K562 (cell line): ENCODE measurements at regions not wholly inside any gene's neighbourhood (a gene's known extent, or its start where the extent isn't known, plus 50 kb on each side); places are given as distances from the start of the nearest gene placed in this dataset.

Experiments used
- ATAC-seq: fragments of 200-7000 bp; cut with Tn5 transposase; 3 replicates; pipeline ENCODE4 v1.9.1; 2020; ENCODE audit warnings: moderate library complexity
- BruUV-seq: library from RNA; stranded (reverse); fragments of 400-500 nt; replicated peaks from 2 replicates; lab custom pipeline; 2021; lab: Mats Ljungman, UMichigan
- CTCF ChIA-PET: fragments of 300-600 bp; formaldehyde crosslinking; extraction: SDS; loops from one replicate; lab custom pipeline; 2021; ENCODE audit warnings: low intra/inter-chr PET ratio; lab: Yijun Ruan, JAX
- POLR2A ChIA-PET: fragments of 300-600, 350-650 bp; sonication (Branson Sonifier 250); formaldehyde crosslinking; extraction: SDS; loops from one replicate; lab custom pipeline; 2021; ENCODE audit warnings: antibody characterized with exemption, inconsistent platforms; lab: Yijun Ruan, JAX
- DNase-seq, 4 experiments: peaks; one replicate each; pipeline versions ENCODE4 v3.0.0 to v3.0.0-alpha.2; 2011 to 2018; ENCODE audit warnings: low spot score in 3 of 4, mixed read lengths in 3 of 4; ENCODE audit errors: extremely low read depth in 1 of 4
- FAIRE-seq: peaks from 2 replicates; lab custom pipeline; 2011; peaks lifted over from hg19 to GRCh38; lab: Jason Lieb, UNC
- H2AFZ ChIP-seq: 2 replicates; pipeline ENCODE4 v1.6.0; 2011; ENCODE audit warnings: low read depth, low read length, control low read depth, inconsistent platforms
- H3K27ac ChIP-seq: fragments of 200-600 bp; 3 replicates; pipeline ENCODE4 v1.8.0; 2011; ENCODE audit warnings: low read depth, mild to moderate bottlenecking, control low read depth, inconsistent platforms, low read length, moderate library complexity, mixed read lengths; ENCODE audit errors: extremely low read depth
- H3K27me3 ChIP-seq, 2 experiments: fragments of 300-600 bp in 1 of 2; 2 replicates in 1 of 2; 3 replicates in 1 of 2; pipeline versions ENCODE4 v1.6.0 to v1.8.0; 2011; ENCODE audit warnings: inconsistent platforms in 2 of 2, low read length in 2 of 2, mild to moderate bottlenecking in 1 of 2, mixed read lengths in 1 of 2, moderate library complexity in 1 of 2; ENCODE audit not compliant: control insufficient read depth in 2 of 2, insufficient read depth in 2 of 2
- H3K36me3 ChIP-seq: fragments of 300-600 bp; 3 replicates; pipeline ENCODE4 v1.8.0; 2011; ENCODE audit warnings: mild to moderate bottlenecking, low read length, inconsistent platforms; ENCODE audit not compliant: control insufficient read depth, insufficient read depth
- H3K4me1 ChIP-seq, 2 experiments: fragments of 200-600 bp in 1 of 2; replicated peaks in 1 of 2; 2 replicates in 1 of 2; 3 replicates in 1 of 2; pipeline versions ENCODE4 v1.5.1 to v1.8.0; 2011; ENCODE audit warnings: inconsistent platforms in 2 of 2, low read length in 2 of 2, mild to moderate bottlenecking in 1 of 2, mixed read lengths in 1 of 2, moderate library complexity in 1 of 2; ENCODE audit not compliant: control insufficient read depth in 2 of 2, insufficient read depth in 2 of 2
- H3K4me2 ChIP-seq: 2 replicates; pipeline ENCODE4 v1.6.1; 2011; ENCODE audit warnings: low read length, control low read depth, inconsistent platforms, mixed read lengths; ENCODE audit not compliant: insufficient read depth
- H3K4me3 ChIP-seq: fragments of 200-600 bp; sonication (generic), shearing (Covaris generic); 2 replicates; pipeline ENCODE4 v1.5.1; 2016; ENCODE audit warnings: control low read depth, inconsistent platforms
- H3K79me2 ChIP-seq: fragments of 200-600 bp; 3 replicates; pipeline ENCODE4 v1.8.0; 2011; ENCODE audit warnings: low read length, inconsistent platforms; ENCODE audit not compliant: control insufficient read depth, insufficient read depth
- H3K9ac ChIP-seq, 2 experiments: 2 replicates each; pipeline versions ENCODE4 v1.6.0 to v1.6.1; 2011; ENCODE audit warnings: low read depth in 2 of 2, low read length in 2 of 2, control low read depth in 1 of 2, inconsistent platforms in 1 of 2, mild to moderate bottlenecking in 1 of 2, mixed read lengths in 1 of 2; ENCODE audit not compliant: insufficient read depth in 1 of 2
- H3K9me1 ChIP-seq: one replicate; pipeline ENCODE4 v1.6.0; 2011; ENCODE audit warnings: inconsistent platforms, mild to moderate bottlenecking, low read length, moderate library complexity; ENCODE audit not compliant: control insufficient read depth, insufficient read depth
- H3K9me3 ChIP-seq: replicated peaks from 2 replicates; pipeline ENCODE4 v1.5.1; 2011; ENCODE audit warnings: low read depth, low read length, inconsistent platforms; ENCODE audit not compliant: control insufficient read depth, insufficient read depth
- H4K20me1 ChIP-seq: replicated peaks from 2 replicates; pipeline ENCODE4 v1.6.1; 2011; ENCODE audit warnings: low read length, inconsistent platforms, mixed read lengths; ENCODE audit not compliant: control insufficient read depth, insufficient read depth
- GTF2A2 ChIP-seq: IDR thresholded peaks from 2 replicates; pipeline ENCODE4 v1.6.1; 2016; ENCODE audit warnings: mild to moderate bottlenecking, missing genetic modification characterization, missing compliant biosample characterization
- HNRNPK ChIP-seq: fragments of 200-400 bp; formaldehyde crosslinking; IDR thresholded peaks from one replicate; pipeline ENCODE4 v1.6.1; 2018; ENCODE audit warnings: mild to moderate bottlenecking, low read depth, low read length; ENCODE audit not compliant: poor library complexity, severe bottlenecking
- MTF1 ChIP-seq: fragments of 250-450 bp; sonication (Bioruptor Pico); IDR thresholded peaks from 2 replicates; pipeline ENCODE4 v1.9.0; 2021; ENCODE audit warnings: moderate library complexity, mild to moderate bottlenecking, inconsistent platforms, borderline replicate concordance
- NCOA4 ChIP-seq: fragments of 450-650 bp; IDR thresholded peaks from 2 replicates; pipeline ENCODE4 v1.6.1; 2018; ENCODE audit warnings: mild to moderate bottlenecking; ENCODE audit not compliant: partially characterized antibody
- NELFE ChIP-seq: IDR thresholded peaks from 2 replicates; pipeline ENCODE4 v1.6.1; 2011; ENCODE audit warnings: mild to moderate bottlenecking; ENCODE audit not compliant: insufficient read depth, insufficient read length
- NR2C1 ChIP-seq, 2 experiments: fragments of 450-650 bp; IDR thresholded peaks; 2 replicates each; pipeline ENCODE4 v1.6.1; 2017; ENCODE audit warnings: mild to moderate bottlenecking in 2 of 2, antibody characterized with exemption in 1 of 2, inconsistent platforms in 1 of 2, missing compliant biosample characterization in 1 of 2, missing genetic modification characterization in 1 of 2
- NR2F6 ChIP-seq: fragments of 450-650 bp; formaldehyde crosslinking; IDR thresholded peaks from 2 replicates; pipeline ENCODE4 v1.4.0; 2020; ENCODE audit warnings: mild to moderate bottlenecking
- RBBP5 ChIP-seq: fragments of 200-600 bp; sonication (generic); IDR thresholded peaks from 2 replicates; pipeline ENCODE4 v1.6.1; 2012; ENCODE audit warnings: borderline replicate concordance, mild to moderate bottlenecking, low read length, control low read depth, inconsistent platforms; ENCODE audit not compliant: insufficient read depth, poor library complexity, severe bottlenecking
- TRIM28 ChIP-seq: fragments of 450-650 bp; IDR thresholded peaks from 2 replicates; pipeline ENCODE4 v1.6.1; 2017
- TSC22D4 ChIP-seq: fragments of 450-650 bp; IDR thresholded peaks from 2 replicates; pipeline ENCODE4 v1.6.1; 2016; ENCODE audit warnings: missing genetic modification characterization, missing biosample characterization, control low read depth
- ZNF77 ChIP-seq: fragments of 250-450 bp; sonication (Bioruptor Pico); IDR thresholded peaks from 2 replicates; pipeline ENCODE4 v1.5.0; 2020
- WGBS: fragments of 100-300 bp; shearing (Covaris generic); methylation state at CpG from one replicate; pipeline ENCODE4 v1.1.6; 2016; ENCODE audit warnings: low coverage, mixed read lengths; ENCODE audit not compliant: insufficient coverage; ENCODE audit errors: missing lambda C conversion rate; 5-methylcytosine and 5-hydroxymethylcytosine counted together
- in situ Hi-C: fragments of 300-500 bp; cut with MboI; formaldehyde crosslinking; loops from 4 replicates; pipeline ENCODE4 v1.15.0; 2018; ENCODE audit warnings: inconsistent platforms, mixed read lengths
- intact Hi-C: fragments of 100-400 bp; cut with micrococcal nuclease; formaldehyde crosslinking; loops from 2 replicates; pipeline ENCODE4 v1.14.2; 2022

DNA sequence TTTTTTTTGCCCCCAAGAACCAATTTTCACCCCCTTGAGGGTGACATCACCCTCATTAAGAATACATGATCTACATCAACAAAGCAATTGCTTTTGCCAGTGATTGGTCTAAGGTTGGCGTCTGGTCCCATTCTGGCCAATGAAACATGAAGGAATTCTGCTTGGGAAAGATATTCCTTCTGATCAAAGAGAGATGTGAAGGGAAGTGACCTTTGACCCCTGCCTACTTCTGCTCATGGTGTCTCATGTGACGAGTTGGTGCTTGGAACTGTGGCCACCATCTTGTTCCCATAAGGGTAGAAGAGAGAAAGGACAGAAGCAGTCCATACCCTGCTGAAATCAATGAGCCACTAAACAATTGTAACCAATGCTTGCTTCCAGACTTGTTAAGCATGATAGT, 85.1 kb downstream of the LBH start:
- H3K9me3 ChIP-seq, result no peaks in the 10 kb centered on the region
- H2AFZ ChIP-seq, result no peak overlapping the region
- no peaks in the 10 kb centered on the region for H3K9me1 ChIP-seq
- in situ Hi-C loops (no loop called here), intact Hi-C loops (no loop called here)
- no peaks in the 10 kb centered on the region for H3K36me3 ChIP-seq
- ATAC-seq, result no peak
- CTCF ChIA-PET, result no interaction called here
- no peak overlapping the region for H3K27ac ChIP-seq
- WGBS, result 51% methylated on average over 2 of the region's 2 CpGs
- POLR2A ChIA-PET, result no interaction called here
- no peak overlapping the region for H3K4me2 ChIP-seq
- H3K79me2 ChIP-seq, result no peaks in the 10 kb centered on the region
- BruUV-seq, result no TSS peak
- peak; percentile 46; the same call in 1 of the 2 replicates for TF ChIP-seq NR2C1 (IDR thresholded peaks at IDR 0.05)
- TF ChIP-seq NR2C1 (tag; IDR thresholded peaks at IDR 0.05), result peak; percentile 57; the same call in 1 of the 2 replicates
- TF ChIP-seq NR2F6 (CRISPR knock-in tag), result no peak
- H3K27me3 ChIP-seq, result peaks cover 5 to 15% of the 10 kb centered on the region in 2 experiments
- no peak overlapping the region for H3K4me3 ChIP-seq
- no peak for FAIRE-seq
- H3K9ac ChIP-seq, result no peak overlapping the region
- no peaks in the 10 kb centered on the region for H3K4me1 ChIP-seq
- no peaks in the 10 kb centered on the region for H4K20me1 ChIP-seq
- no peak for DNase-seq

DNA sequence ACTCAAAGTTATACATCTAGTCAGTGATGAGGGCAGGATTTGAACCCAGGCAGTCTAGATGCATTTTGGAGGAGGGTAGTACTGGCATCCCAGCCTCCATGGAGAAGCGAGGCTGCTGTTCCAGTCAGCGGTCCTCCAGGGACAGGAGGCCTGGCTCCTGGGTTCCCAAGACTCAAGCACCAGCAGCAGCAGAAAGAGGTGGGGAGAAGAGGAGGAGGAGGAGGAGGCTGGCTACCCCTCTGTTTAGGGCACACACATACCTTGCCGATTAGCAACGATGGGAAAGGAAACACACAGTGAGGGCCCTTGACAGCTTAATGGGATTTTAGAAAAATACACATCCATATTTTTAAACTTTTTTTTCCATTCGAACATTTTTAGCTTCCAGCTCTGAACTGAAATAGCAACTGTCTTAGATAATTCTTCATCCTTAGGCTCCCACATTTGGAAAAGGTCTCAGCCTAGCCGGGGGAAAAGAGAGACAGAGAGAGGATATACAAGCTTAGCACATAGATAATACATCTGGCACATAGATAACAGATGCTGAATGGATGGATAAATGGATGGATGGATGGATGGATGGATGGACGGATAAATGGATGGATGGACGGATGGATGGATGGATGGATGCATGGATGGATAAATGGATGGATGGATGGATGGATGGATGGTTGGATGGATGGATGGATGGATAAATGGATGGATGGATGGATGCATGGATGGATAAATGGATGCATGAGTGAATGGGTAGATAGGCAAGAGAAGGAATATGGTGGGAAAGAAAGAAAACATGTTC, 87.9 kb downstream of the LBH start:
- no peaks in the 10 kb centered on the region for H3K79me2 ChIP-seq
- 0 out of 2 replicates have a peak, but pooled peaks cover 1% of the 10 kb centered on the region for H3K9me3 ChIP-seq
- no peaks in the 10 kb centered on the region for H3K9me1 ChIP-seq
- H3K27ac ChIP-seq, result no peak overlapping the region
- in situ Hi-C loops, result no loop called here
- no peak overlapping the region for H3K4me3 ChIP-seq
- H3K27me3 ChIP-seq, result peaks cover 26 to 28% of the 10 kb centered on the region in 2 experiments
- H3K4me2 ChIP-seq, result no peak overlapping the region
- H3K9ac ChIP-seq, result no peak overlapping the region
- no peaks in the 10 kb centered on the region for H3K36me3 ChIP-seq
- CTCF ChIA-PET, result no interaction called here
- WGBS, result 7% methylated on average over 7 of the region's 8 CpGs
- H4K20me1 ChIP-seq, result no peaks in the 10 kb centered on the region
- no TSS peak for BruUV-seq
- FAIRE-seq (no peak), ATAC-seq (no peak), DNase-seq (no peak)
- intact Hi-C loops, result no loop called here
- no peak overlapping the region for H2AFZ ChIP-seq
- POLR2A ChIA-PET, result interaction anchor here (1.2 kb wide), 1 partner anchor 128 kb away, joined by 3 read pairs; no protein-coding TSS in a partner anchor
- no peaks in the 10 kb centered on the region for H3K4me1 ChIP-seq
- TF ChIP-seq MTF1 (CRISPR knock-in tag) (no peak), NELFE (no peak), ZNF77 (CRISPR knock-in tag) (no peak), HNRNPK (no peak), TRIM28 (no peak), RBBP5 (no peak), TSC22D4 (tag) (no peak), GTF2A2 (tag) (no peak), NCOA4 (no peak)
